ENCODE measurements at regions not wholly inside any gene's neighbourhood (a gene's known extent, or its start where the extent isn't known, plus 50 kb on each side); places are given as distances from the start of the nearest gene placed in this dataset.

DNA sequence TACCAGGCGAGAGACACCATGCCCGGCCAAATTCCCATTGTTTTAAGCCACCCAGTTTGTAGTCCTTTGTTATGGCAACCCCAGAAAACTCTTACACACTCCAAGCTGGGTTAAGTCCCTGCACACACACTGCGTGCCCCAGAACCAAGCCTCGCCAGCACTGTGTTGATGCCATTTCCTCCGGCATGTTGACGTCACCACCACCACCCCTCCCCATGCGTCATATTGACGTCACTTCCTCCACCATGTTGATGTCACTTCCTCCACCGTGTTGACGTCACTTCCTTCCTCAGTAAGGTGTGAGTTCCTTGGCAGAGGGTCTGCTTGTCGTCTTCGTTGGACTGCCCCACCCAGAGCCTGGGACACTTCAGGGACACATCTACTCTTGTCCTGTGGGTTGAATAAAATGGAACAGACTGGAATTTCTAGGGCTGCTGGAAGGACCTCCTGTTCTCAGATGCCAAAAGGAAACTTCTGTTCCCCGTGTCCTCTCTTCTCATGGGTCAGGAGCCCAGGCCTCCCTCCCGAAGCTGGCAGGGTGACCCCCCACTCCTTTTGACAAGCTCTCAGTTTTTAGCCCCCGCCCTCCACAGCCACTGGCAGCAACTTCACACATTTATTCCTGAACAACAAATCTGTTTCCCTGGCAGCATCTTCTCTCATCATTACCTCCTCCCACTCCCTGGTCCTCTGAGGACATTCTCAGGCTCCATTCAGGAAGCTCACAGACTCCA lies 643.3 kb downstream of the NPHP4 start:
- TF ChIP-seq CTCF (IDR thresholded peaks at IDR 0.05; ENCODE audit: low read depth, low read length, missing control alignments), result no peak
- no peak for DNase-seq (ENCODE audit: low read depth)
- no peak overlapping the region for H3K4me3 ChIP-seq (ENCODE audit: low read depth, low read length)

GRCh38 chr1:5347726-5348125 lies 644.5 kb downstream of the NPHP4 start:
- TF ChIP-seq CTCF (IDR thresholded peaks at IDR 0.05; ENCODE audit: low read depth, low read length, missing control alignments), result no peak
- no peak overlapping the region for H3K4me3 ChIP-seq (ENCODE audit: low read depth, low read length)
- no peak for DNase-seq (ENCODE audit: low read depth)

GRCh38 chr1:5345556-5345955 lies 646.7 kb downstream of the NPHP4 start:
- no peak overlapping the region for H3K4me3 ChIP-seq (ENCODE audit: low read depth, low read length)
- no peak for TF ChIP-seq CTCF (IDR thresholded peaks at IDR 0.05; ENCODE audit: low read depth, low read length, missing control alignments)
- no peak for DNase-seq (ENCODE audit: low read depth)

DNA sequence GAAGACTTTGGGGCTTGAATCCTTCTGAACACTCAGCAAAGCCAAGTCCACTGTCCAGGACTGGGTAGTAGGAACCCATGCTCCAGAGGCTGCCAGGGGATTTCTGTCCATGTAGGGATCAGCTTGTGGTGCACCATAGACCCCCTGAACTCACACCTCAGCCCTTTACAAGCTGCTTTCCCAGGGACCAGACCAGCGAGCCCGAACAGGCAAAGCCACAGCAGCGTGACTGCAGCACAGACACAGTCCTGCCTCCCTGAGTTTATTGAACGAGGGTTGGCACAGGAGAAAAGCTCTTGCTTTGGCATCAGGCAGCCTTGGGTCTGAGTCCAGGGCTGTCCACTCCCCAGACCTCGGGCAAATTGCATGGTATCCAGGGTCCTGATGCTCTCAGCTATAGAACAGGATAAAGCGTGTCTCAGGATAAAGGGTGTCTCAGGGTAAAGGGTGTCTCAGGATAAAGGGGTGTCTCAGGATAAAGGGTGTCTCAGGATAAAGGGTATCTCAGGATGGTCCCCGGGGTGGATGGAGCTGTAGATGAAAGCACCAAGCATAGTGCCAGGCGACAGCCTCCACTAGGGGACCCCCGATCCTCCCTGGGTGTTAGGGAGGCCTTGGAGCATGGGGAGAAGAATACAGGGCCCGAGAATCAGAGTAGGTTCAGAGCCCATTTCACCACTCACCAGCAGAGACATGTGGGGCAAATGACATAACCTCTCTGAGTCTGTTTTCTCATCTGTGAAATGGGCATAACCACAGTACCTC lies 648.8 kb downstream of the NPHP4 start:
- H3K4me3 ChIP-seq (ENCODE audit: low read depth, low read length), result no peak overlapping the region
- no peak for TF ChIP-seq CTCF (IDR thresholded peaks at IDR 0.05; ENCODE audit: low read depth, low read length, missing control alignments)
- DNase-seq (ENCODE audit: low read depth), result no peak

DNA sequence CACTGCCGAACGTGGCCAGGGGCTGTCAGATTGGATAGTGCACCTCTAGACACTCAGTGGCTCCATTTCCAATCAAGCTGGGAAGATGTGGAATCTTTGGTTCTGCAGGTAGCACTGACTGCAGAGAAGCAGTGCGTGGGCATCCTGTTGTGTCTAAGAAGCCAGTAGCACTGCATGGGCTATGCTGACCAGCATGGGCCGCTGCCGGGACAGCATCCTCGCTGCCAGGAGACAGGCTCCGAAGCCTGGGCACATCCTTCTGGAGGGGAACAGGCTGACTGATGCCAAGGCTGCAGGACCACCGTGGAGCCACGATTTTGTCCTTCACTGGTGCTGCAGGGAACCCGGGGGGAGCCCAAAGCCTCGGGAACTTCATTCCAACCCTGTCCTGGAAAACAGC lies 649.4 kb downstream of the NPHP4 start:
- no peak overlapping the region for H3K4me3 ChIP-seq (ENCODE audit: low read depth, low read length)
- DNase-seq (ENCODE audit: low read depth), result no peak
- no peak for TF ChIP-seq CTCF (IDR thresholded peaks at IDR 0.05; ENCODE audit: low read depth, low read length, missing control alignments)

GRCh38 chr1:5342172-5342571 lies 650.1 kb downstream of the NPHP4 start:
- TF ChIP-seq CTCF (IDR thresholded peaks at IDR 0.05; ENCODE audit: low read depth, low read length, missing control alignments), result no peak
- H3K4me3 ChIP-seq (ENCODE audit: low read depth, low read length), result no peak overlapping the region
- no peak for DNase-seq (ENCODE audit: low read depth)

Measured in GM12864 (cell line).